HepG2 (cell line): ENCODE measurements at regions not wholly inside any gene's neighbourhood (a gene's known extent, or its start where the extent isn't known, plus 50 kb on each side); places are given as distances from the start of the nearest gene placed in this dataset.

Experiments
- HIVEP1 ChIP-seq: sonication (generic); formaldehyde crosslinking; IDR thresholded peaks from 2 replicates; pipeline ENCODE4 v1.4.0; 2020; ENCODE audit warnings: mild to moderate bottlenecking, missing genetic modification reagents
- TARDBP ChIP-seq: sonication (generic); formaldehyde crosslinking; IDR thresholded peaks from 2 replicates; pipeline ENCODE4 v1.8.0; 2022; ENCODE audit warnings: mild to moderate bottlenecking, missing genetic modification reagents
- TCF7L2 ChIP-seq: IDR thresholded peaks from 2 replicates; pipeline ENCODE4 v1.6.1; 2011; ENCODE audit warnings: mild to moderate bottlenecking, low read depth, low read length, moderate library complexity
- ZFP36L2 ChIP-seq: sonication (generic); formaldehyde crosslinking; IDR thresholded peaks from 2 replicates; pipeline ENCODE4 v1.4.0; 2020; ENCODE audit warnings: missing genetic modification reagents
- ZKSCAN5 ChIP-seq: sonication (generic); formaldehyde crosslinking; IDR thresholded peaks from 2 replicates; pipeline ENCODE4 v1.5.1; 2020; ENCODE audit warnings: mild to moderate bottlenecking, missing genetic modification reagents
- ZNF264 ChIP-seq: sonication (generic); formaldehyde crosslinking; IDR thresholded peaks from 2 replicates; pipeline ENCODE4 v1.4.0; 2020; ENCODE audit warnings: missing genetic modification reagents
- TF ChIP-seq, protein P1 (sequence below): sonication (generic); formaldehyde crosslinking; IDR thresholded peaks from one replicate; pipeline ENCODE4 v1.5.1; 2020; ENCODE audit warnings: mild to moderate bottlenecking, missing genetic modification reagents; ENCODE audit errors: not compliant biosample characterization
- TF ChIP-seq, protein P2 (sequence below): sonication (generic); formaldehyde crosslinking; IDR thresholded peaks from 2 replicates; pipeline ENCODE4 v1.5.1; 2020; ENCODE audit warnings: mild to moderate bottlenecking, missing genetic modification reagents, borderline replicate concordance

DNA sequence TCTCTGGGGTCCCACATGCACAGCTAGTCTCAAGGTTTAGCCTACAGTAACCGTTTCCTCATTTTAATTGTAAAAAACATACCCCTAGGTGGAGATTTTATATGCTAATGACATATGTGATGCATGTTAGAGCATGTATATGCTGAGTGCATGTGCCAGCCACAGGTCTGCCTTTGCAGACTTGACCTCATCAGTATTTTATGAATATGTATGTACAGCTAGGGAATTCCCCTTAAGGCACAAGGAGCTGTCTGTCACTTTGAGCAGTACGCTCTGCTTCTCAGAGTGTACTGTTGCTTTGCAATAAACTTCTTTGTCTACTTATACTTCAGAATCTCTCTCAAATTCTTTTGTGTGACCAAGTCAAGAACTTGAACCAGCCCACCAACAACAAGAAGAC lies 131.2 kb upstream of the ERBB4 start (continued):
- TF ChIP-seq, protein P1, sequence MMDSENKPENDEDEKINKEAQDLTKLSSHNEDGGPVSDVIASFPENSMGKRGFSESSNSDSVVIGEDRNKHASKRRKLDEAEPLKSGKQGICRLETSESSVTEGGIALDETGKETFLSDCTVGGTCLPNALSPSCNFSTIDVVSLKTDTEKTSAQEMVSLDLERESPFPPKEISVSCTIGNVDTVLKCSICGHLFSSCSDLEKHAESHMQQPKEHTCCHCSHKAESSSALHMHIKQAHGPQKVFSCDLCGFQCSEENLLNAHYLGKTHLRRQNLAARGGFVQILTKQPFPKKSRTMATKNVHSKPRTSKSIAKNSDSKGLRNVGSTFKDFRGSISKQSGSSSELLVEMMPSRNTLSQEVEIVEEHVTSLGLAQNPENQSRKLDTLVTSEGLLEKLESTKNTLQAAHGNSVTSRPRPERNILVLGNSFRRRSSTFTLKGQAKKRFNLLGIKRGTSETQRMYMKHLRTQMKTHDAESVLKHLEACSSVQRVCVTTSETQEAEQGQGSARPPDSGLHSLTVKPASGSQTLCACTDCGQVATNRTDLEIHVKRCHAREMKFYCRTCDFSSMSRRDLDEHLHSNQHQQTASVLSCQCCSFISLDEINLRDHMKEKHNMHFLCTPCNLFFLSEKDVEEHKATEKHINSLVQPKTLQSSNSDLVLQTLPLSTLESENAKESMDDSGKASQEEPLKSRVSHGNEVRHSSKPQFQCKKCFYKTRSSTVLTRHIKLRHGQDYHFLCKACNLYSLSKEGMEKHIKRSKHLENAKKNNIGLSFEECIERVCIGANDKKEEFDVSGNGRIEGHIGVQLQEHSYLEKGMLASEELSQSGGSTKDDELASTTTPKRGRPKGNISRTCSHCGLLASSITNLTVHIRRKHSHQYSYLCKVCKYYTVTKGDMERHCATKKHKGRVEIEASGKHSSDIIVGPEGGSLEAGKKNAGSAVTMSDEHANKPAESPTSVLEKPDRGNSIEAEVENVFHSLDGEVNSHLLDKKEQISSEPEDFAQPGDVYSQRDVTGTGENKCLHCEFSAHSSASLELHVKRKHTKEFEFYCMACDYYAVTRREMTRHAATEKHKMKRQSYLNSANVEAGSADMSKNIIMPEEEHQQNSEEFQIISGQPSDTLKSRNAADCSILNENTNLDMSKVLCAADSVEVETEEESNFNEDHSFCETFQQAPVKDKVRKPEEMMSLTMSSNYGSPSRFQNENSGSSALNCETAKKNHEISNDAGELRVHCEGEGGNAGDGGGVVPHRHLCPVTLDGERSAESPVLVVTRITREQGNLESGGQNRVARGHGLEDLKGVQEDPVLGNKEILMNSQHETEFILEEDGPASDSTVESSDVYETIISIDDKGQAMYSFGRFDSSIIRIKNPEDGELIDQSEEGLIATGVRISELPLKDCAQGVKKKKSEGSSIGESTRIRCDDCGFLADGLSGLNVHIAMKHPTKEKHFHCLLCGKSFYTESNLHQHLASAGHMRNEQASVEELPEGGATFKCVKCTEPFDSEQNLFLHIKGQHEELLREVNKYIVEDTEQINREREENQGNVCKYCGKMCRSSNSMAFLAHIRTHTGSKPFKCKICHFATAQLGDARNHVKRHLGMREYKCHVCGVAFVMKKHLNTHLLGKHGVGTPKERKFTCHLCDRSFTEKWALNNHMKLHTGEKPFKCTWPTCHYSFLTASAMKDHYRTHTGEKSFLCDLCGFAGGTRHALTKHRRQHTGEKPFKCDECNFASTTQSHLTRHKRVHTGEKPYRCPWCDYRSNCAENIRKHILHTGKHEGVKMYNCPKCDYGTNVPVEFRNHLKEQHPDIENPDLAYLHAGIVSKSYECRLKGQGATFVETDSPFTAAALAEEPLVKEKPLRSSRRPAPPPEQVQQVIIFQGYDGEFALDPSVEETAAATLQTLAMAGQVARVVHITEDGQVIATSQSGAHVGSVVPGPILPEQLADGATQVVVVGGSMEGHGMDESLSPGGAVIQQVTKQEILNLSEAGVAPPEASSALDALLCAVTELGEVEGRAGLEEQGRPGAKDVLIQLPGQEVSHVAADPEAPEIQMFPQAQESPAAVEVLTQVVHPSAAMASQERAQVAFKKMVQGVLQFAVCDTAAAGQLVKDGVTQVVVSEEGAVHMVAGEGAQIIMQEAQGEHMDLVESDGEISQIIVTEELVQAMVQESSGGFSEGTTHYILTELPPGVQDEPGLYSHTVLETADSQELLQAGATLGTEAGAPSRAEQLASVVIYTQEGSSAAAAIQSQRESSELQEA (CRISPR knock-in tag) = no peak
- TF ChIP-seq TCF7L2 (no peak), ZNF264 (CRISPR knock-in tag) (no peak), HIVEP1 (CRISPR knock-in tag) (no peak), ZKSCAN5 (no peak), TARDBP (no peak), ZFP36L2 (no peak)
- TF ChIP-seq, protein P2, sequence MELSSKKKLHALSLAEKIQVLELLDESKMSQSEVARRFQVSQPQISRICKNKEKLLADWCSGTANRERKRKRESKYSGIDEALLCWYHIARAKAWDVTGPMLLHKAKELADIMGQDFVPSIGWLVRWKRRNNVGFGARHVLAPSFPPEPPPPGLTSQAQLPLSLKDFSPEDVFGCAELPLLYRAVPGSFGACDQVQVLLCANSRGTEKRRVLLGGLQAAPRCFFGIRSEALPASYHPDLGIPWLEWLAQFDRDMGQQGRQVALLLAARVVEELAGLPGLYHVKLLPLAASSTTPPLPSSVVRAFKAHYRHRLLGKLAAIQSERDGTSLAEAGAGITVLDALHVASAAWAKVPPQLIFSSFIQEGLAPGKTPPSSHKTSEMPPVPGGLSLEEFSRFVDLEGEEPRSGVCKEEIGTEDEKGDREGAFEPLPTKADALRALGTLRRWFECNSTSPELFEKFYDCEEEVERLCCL (CRISPR knock-in tag) = no peak
